HG02623 (cell line): ENCODE measurements at regions not wholly inside any gene's neighbourhood (a gene's known extent, or its start where the extent isn't known, plus 50 kb on each side); places are given as distances from the start of the nearest gene placed in this dataset.

ENCODE experiments used
- ATAC-seq: cut with Tn5 transposase; IDR thresholded peaks from one replicate; pipeline ENCODE4 v1.9.1; 2021; ENCODE audit warnings: moderate library complexity; ENCODE audit not compliant: unreplicated experiment

DNA sequence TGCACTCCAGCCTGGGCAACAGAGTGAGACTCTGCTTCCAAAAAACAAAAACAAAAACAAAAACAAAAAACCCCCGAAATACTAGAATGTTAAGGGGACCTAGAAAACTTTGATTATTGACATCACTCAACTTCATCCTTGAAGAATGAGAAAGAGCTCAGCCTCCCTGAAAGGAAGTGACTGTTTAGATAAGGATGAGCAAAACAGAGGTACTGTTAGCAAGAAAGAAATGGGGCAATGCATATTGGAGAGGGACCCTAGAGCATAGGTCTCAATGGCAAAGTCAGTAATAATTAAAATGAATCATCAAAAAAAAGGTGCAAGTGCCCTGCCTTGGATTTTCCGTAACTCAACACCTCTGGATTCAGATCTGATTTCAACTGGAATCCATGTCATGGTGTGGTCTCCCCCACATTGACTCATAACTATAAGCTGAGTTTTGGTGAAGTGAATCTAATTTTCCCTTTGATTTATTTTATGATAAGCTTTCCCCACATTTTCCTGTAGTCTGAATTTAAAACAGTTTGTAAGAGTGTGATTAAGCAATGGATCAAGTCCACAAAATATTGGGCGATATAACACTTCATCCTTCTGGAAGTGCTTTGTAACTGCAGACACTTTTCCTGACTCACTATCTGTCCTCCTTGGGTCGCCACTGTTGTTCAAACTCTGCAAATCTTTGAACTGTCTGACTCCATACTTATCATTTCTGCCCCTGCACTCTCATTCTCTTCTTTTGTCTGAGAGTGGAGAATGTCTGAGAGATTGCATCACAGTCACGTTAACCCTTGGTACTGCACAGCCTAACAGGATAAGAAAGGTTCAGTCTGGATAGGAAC is 224.8 kb upstream of the LYZL1 start:
- ATAC-seq = no peak

DNA sequence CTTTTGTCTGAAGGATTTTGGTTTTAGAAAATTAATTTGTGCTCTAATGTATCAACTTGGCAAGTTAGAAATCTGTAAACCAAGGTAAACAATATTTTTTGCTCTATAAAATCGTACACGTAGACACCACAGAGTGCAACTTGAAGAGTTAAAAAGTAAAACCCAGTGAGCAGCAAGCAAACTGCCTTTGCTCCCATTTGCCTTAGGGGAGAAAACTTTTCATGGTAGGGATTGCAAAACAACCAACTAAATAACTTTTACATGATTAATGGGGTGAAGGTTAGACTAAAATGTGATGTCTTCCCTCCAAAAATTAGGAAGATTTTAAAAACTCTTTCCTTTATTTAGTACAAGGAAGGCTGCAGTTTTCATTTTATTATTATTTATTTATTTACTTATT is 224.2 kb upstream of the LYZL1 start:
- no peak for ATAC-seq

DNA sequence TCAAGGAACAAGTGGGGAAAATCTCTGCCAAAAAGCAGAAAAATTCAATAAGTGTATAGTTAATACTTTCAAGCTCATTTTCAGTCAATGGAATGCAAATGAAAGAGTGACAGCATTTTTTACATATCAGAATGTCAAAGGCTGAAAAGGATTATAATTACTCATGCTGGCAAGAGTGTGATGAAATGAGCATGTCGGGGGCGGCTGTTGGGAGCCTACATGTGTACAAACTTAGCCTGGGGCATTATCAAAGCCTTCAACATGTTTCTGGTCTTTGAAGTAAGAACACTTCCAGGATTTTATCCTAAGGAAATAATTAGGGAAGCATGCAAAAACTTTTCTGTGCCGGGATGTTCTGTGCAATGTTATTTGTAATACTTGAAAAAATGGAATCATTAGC is 221.7 kb upstream of the LYZL1 start:
- no peak for ATAC-seq

- ATAC-seq = no peak
These were observed 221.2 kb upstream of the LYZL1 start for GRCh38 chr10:29067628-29068027.

DNA sequence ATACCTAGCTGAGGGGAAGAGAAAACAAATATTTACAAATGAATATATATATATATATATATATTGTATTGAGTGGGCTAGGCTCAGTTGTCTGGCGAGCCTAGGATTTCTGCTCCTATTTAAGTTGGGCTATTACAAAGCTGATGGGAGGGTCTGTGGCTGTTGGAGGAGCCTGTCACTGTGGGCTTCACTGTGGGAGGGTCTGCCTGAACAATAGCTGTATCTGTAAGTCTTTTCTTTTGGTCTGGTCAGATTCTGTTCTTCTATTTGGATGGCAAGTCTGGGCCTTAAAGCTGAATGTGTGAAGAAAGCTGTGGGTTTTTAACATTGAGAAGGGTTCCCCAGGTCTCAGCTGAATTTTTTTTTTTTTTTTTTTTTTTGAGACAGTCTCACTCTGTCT is 220.6 kb upstream of the LYZL1 start:
- no peak for ATAC-seq

DNA sequence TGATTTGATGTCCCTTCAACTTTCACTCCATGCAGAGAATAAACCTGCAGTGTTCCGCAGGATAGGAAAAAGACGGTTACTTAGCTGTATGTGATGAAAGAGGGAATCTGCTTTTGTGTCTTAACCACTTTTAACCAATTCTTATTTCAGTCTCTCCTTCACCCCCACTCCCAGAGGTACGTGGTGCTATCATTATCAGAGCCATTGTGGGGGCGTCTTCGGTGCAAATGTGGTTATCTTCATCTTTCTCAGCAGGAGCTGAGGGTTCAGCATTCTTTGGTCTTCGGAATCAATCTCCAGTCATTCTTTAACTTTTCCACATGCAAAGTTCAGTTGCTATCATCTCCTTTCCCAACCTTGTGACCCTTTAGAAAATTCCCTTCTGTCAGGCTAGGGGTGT is 219.9 kb upstream of the LYZL1 start:
- ATAC-seq = no peak

- no peak for ATAC-seq
These were observed 218.9 kb upstream of the LYZL1 start for GRCh38 chr10:29069941-29070340.

GRCh38 chr10:29078919-29079318 is 210.0 kb upstream of the LYZL1 start:
- ATAC-seq = no peak

- no peak for ATAC-seq
These were observed 207.6 kb upstream of the LYZL1 start for GRCh38 chr10:29081231-29081630.

- no peak for ATAC-seq
These were observed 206.8 kb upstream of the LYZL1 start for GRCh38 chr10:29081951-29082685.

GRCh38 chr10:29083096-29083495 is 205.8 kb upstream of the LYZL1 start:
- ATAC-seq = no peak

- no peak for ATAC-seq
These were observed 204.1 kb upstream of the LYZL1 start for GRCh38 chr10:29084681-29085307.

DNA sequence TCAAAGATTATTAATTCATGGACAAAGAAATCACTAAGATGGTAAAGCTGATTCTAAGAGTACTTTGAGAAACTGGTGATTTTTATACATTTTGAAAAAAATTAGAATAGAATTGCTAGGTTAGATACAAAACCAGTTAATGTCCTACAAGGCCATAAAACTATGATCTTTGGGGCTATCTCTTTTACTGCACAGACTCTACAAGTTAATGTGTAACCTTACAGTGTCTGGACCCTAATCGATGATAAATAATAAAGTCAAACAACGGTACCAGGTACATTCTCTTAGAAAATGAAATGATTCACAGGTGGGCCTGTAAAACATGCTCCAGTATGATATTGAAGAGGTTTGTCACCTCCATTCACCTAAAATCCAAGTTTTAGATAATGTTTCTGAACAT is 199.8 kb upstream of the LYZL1 start:
- ATAC-seq = no peak

DNA sequence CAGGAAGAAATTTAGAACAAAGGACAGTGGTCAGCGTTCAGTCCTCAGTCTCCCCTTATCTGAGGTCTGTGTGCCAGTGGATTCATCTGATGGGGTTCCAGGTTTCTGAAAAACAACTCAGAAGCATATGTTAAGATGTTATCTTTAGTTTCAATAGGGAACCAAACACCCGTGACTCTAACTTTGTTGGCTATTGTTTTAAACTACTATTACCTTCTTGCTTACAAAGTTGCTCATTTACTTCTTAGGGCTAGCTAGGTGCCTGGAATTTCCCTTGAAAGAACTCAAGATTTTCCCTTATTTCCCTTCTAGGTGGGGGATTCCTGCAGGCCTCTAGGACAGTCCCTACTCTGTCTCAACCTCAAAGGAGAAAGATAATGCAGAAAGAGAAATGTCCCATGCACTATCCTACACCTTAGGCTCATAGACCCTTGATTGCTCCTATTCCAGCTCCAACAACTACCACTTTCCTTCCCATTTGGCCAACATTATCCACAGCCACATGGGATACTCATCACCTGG is 192.5 kb upstream of the LYZL1 start:
- no peak for ATAC-seq

- no peak for ATAC-seq
These were observed 190.4 kb upstream of the LYZL1 start for GRCh38 chr10:29098423-29098822.

DNA sequence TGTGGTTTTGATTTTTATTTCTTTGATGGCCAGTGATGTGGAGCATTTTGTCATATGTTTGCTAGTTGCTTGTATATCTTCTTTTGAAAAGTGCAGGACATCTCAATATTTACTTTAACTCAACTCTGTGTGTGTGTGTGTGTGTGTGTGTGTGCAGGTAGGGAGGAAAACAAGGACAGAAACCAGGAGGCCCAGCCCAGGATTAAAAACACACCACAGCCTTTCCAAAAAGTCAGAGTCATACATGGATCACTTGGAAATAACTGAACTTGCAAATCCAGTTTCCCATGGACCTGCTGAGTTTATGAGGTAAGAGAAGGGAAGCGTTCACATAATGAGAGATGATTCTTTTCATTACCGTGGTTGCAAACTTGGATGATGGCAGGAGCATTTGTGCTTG is 189.9 kb upstream of the LYZL1 start:
- ATAC-seq = no peak

GRCh38 chr10:29099415-29099814 is 189.5 kb upstream of the LYZL1 start:
- no peak for ATAC-seq

- ATAC-seq = no peak
These were observed 188.4 kb upstream of the LYZL1 start for GRCh38 chr10:29100505-29100904.

GRCh38 chr10:29102233-29102632 is 186.6 kb upstream of the LYZL1 start:
- no peak for ATAC-seq

DNA sequence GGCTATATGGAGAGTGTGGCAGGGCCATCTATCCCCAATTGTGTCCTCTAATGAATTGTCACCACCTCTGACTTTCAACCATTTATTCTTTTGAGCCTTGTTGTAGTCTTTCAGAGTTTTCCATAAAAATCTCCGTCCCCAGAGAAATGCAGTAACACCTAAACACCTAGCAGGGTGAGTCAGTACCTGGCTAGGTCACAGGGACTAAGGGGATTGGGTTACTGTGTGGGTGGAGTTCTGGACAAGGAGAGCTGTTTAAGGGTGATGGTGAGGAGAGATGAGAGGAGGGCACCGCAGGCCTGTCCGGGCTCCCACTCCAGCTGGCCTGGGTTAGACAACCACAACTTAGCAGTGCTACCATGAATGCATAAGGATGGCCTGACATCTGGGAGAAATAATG is 186.2 kb upstream of the LYZL1 start:
- no peak for ATAC-seq

DNA sequence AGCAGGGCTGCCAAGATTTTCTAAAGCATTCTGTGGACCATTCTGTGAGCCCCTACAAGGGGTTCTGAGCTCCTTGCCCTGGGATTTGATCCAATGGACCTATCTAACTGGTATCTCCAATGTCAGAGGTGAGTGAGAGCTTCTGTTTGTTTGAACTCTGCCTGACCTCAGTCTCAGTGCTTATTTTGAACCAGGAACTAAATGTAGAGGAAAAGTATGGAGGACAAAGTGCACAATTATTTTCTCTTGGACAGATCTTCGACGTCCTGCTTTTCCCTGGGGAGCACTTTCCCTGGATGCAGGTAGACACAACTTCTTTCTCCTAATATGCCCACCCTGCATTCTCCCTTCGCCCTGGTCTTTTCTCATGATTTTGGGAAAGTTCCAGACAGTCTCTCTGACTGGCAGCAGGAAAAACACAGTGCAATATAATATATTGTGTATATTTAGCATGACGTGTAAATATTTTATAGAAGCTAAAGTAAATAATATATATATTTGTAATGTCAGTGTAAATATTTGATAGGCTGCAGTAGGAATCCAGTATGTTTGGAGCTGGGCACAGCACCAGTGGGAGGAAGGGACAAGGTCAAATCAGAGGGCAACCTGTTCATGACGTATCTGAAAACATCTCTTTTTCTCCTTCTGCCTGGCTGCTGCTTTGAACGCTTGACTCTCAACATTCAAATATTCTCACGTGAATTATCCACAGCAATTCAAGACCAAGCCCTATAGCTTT is 184.0 kb upstream of the LYZL1 start:
- ATAC-seq = no peak
